Right renal pelvis (tissue), 4 donors: ENCODE measurements at regions not wholly inside any gene's neighbourhood (a gene's known extent, or its start where the extent isn't known, plus 50 kb on each side); places are given as distances from the start of the nearest gene placed in this dataset.

Source experiments
- DNase-seq, 4 donors: peaks; one replicate each; pipeline ENCODE4 v3.0.0-alpha.2; 2013; ENCODE audit warnings: low read depth in 4 of 4, low spot score in 3 of 4, missing footprints in 1 of 4

GRCh38 chr4:31045724-31046318 is 325.7 kb downstream of the PCDH7 start:
- no peak for DNase-seq

DNA sequence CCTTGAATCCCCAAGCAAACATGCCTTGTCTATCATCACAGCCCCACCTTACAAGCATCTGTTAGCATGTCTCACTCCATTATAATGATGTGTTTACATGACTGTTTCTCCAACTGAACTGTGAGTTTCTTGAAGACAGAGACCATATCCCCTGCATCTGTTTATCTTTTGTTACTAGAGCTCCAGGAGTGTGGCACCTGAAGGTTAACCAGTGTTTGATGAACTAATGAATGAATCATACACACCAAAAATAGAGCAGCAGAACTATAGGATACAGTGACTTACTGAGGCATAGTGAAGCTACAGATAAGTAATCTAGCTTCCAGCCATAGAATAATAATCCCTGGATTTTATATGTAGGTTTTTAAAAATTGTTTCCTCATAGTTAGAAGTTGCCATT is 331.0 kb downstream of the PCDH7 start:
- DNase-seq = no peak

DNA sequence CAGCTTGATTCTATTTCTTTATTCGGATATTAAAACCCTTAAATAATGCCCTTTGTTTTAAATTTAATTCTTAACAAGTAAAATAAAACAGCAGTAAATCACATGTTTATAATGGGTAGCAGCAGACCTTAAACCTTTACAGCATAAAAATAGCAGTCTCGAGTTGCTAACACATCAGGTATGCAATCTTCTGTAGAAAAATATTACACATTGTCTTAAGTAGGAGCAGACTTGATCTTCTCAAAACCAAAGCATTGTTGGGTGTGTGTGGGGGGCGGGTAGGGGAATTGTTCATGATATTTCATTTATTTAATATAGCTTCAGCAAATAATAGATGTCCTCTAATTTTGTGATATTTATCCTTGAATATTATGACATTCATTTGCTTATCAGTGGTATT is 331.4 kb downstream of the PCDH7 start:
- no peak for DNase-seq

DNA sequence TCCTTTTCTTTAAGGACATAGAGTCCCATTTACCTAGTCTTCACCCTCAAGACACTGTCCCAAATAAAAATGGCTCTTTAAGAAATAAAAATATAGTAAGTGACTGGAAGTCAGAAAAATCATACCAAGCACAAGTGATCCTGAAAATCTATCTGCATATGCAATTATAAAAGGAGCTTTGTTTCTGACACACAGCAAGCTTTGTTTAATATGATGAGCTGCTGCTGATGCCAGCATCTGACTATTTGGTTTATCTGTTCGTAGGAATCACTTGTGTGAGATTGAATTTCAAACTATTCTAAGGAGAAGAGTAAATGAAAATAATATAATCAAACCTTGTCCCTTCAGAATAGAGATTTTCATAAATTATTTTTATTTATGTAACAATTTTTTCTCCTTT is 332.4 kb downstream of the PCDH7 start:
- DNase-seq = no peak

DNA sequence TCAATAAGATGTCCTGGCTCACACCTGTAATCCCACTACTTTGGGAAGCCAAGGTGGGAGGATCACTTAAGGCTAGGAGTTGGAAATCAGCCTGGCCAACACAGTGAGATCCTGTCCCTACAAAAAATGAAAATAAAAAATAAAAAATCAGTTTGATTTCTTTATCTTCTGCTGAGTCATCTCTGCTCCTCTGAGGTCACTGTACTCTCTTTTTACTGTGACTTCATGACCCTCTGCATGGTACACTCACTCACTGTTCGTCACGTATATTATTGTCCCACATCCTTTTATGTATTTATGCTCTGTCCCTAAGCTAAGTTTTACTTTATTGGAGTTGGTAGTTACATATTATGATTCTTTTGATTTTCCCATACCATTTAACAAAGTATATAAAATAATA is 333.3 kb downstream of the PCDH7 start:
- no peak for DNase-seq

GRCh38 chr4:31054295-31054694 is 334.1 kb downstream of the PCDH7 start:
- no peak for DNase-seq

DNA sequence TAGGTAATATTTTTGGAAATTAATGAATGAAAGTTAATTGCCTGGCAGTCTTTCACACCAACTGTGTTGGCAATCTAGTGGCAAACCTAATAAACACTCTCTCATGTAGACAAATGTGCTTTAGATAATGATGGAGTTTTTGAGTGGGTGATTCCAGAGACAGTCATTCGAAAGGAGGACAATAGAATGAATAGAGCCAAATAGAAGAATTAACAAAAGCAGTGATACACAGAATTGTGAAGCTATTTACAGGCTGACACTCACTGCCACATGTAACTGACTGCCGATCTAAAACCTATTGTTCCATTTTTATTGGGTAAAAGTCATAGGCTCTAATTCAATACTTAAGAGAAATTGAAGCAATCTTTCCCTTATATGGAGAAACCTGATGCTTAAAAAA is 338.5 kb downstream of the PCDH7 start:
- DNase-seq = no peak

GRCh38 chr4:31059753-31060522 is 339.8 kb downstream of the PCDH7 start:
- DNase-seq = no peak

DNA sequence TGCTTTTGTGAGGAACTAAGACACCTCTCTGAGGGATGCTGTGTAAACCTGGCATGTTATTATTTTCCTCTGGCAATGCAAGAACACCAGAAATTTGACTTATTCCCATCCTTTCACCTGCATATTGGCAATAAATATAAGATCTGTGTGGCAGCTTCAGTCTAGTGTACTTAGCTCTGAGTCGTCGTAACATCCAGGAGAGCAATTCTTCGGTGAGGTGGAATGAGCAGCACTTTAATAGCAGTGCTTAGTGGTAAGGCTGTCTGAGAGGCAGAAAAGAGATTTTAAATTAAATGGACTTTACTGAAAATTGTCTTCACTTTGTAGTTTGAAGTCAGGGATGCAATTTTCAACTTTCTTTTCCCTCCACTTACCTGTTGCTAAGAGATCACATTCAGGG is 344.9 kb downstream of the PCDH7 start:
- DNase-seq = no peak

GRCh38 chr4:31068257-31069075 is 348.3 kb downstream of the PCDH7 start:
- no peak for DNase-seq

DNA sequence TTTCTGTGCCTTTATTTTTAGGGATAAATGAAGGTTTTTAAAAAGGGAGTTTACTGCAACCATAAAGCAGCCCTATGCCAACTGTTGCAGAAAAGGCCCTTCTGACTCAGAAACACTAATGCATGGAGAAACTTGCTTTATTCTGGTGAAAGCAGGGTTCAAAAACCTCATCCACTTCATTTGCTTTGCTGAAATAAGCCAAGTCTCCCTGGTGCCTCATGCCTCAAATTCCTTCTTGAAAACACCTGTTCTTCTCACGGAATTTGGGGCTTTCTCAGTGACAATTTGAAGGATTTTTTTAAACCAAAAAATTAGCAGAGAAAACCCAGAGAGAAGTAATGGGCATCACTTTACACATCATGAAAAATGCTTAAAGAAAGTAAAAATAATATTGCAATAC is 349.0 kb downstream of the PCDH7 start:
- DNase-seq = no peak

GRCh38 chr4:31071508-31072486 is 351.6 kb downstream of the PCDH7 start:
- DNase-seq = no peak

- no peak for DNase-seq
These were observed 355.8 kb downstream of the PCDH7 start for GRCh38 chr4:31075969-31076368.

DNA sequence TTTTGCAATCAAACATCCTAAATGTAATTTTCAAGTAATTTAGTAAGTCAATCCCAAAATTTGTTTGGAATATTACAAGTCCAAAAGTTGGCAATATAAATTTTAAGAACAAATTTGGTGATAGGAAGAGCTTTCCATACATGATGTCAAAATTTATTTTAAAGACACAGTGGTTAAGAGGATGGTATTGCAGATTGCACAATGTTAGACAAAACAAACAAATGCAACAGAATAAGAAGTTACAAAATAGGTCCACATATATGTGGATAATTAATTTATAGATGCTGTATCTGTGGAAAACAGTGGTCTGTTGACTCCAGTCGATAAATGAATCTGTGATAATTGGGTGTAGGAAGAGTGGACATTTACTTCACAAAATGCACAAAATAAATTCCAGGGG is 358.5 kb downstream of the PCDH7 start:
- no peak for DNase-seq

DNA sequence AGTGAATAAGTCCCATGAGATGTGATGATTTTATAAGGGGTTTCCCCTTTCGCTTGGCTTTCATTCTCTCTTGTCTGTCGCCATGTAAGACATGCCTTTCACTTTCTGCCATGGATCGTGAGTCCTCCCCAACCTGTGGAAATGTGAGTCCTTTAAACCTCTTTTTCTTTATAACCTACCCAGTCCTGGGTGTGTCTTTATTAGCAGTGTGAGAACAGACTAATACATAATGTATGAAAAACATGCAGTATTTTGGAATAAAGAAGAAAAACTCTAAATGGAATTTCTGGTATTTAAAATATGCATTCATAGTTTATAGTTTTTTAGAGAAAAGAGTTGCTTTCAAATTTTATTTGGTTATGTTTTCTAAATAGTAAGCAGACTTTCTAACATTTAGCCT is 360.7 kb downstream of the PCDH7 start:
- DNase-seq = no peak

GRCh38 chr4:31081366-31081765 is 361.2 kb downstream of the PCDH7 start:
- no peak for DNase-seq

DNA sequence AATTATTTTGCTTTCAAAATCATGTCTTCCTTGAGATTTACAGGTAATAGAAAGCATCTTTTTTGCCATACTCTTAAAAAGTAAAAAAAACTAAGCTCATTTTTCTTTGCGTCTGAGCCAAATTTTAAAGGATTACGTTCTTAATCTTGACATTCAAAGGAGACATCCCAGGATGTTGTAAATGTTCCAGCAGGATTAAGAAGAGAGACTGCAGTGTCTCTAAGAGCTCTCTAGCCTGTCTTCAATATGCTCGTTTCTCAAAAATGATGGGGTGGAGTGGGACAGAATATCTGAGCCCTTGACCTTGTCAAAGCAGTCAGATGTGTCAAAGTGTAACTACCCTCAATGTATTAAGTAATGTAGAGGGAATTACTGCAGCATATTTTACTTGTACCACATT is 363.3 kb downstream of the PCDH7 start:
- DNase-seq = no peak

- DNase-seq = no peak
These were observed 364.7 kb downstream of the PCDH7 start for GRCh38 chr4:31084806-31085416.

GRCh38 chr4:31085689-31086088 is 365.5 kb downstream of the PCDH7 start:
- DNase-seq = no peak

- DNase-seq = no peak
These were observed 366.7 kb downstream of the PCDH7 start for GRCh38 chr4:31086756-31087330.
